ENCODE measurements at regions not wholly inside any gene's neighbourhood (a gene's known extent, or its start where the extent isn't known, plus 50 kb on each side); places are given as distances from the start of the nearest gene placed in this dataset.

DNA sequence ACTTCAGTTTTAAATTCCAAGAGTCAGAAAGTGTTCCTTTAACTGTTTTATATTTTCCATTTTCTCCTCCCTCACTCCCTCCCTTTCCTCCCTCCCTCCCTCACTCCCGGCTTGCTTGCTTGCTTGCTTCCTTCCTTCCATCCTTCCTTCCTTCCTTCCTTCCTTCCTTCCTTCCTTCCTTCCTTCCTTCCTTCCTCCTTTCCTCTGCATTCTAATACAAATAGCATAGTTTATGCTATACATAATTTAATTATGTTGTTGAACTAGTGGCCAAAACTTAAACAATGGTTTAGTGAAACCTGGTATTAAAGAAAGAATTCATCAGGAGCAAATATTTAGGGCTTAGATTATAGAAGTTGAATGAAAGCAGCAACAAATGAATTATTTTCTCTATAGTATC lies 188.5 kb upstream of the OLFM3 start:
- no peak overlapping the region for H3K4me3 ChIP-seq (ENCODE audit: low read depth, low read length, poor library complexity, severe bottlenecking)
- no peaks in the 10 kb centered on the region for H3K79me2 ChIP-seq (ENCODE audit: insufficient read depth, low read depth, low read length)
- no peaks in the 10 kb centered on the region for H3K9me3 ChIP-seq (ENCODE audit: low read length)
- no peak overlapping the region for H3K27ac ChIP-seq (ENCODE audit: low read depth, low read length, poor library complexity, severe bottlenecking)
- H3K4me2 ChIP-seq (ENCODE audit: low read length) = no peak overlapping the region
- no peaks in the 10 kb centered on the region for H3K36me3 ChIP-seq (ENCODE audit: insufficient read depth, low read length)
- TF ChIP-seq, protein P1, sequence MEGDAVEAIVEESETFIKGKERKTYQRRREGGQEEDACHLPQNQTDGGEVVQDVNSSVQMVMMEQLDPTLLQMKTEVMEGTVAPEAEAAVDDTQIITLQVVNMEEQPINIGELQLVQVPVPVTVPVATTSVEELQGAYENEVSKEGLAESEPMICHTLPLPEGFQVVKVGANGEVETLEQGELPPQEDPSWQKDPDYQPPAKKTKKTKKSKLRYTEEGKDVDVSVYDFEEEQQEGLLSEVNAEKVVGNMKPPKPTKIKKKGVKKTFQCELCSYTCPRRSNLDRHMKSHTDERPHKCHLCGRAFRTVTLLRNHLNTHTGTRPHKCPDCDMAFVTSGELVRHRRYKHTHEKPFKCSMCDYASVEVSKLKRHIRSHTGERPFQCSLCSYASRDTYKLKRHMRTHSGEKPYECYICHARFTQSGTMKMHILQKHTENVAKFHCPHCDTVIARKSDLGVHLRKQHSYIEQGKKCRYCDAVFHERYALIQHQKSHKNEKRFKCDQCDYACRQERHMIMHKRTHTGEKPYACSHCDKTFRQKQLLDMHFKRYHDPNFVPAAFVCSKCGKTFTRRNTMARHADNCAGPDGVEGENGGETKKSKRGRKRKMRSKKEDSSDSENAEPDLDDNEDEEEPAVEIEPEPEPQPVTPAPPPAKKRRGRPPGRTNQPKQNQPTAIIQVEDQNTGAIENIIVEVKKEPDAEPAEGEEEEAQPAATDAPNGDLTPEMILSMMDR (conservative IDR thresholded peaks at IDR 0.05; ENCODE audit: low read length) = no peak
- TF ChIP-seq EZH2phosphoT487 (IDR thresholded peaks at IDR 0.05; ENCODE audit: borderline replicate concordance, low read depth, low read length) = no peak
- no peak for DNase-seq (ENCODE audit: low spot score)
- ChIA-PET CTCF (ENCODE audit: unreplicated experiment) (no interaction called here), POLR2A (no interaction called here)
- H4K20me1 ChIP-seq (ENCODE audit: insufficient read depth, low read length) = no peaks in the 10 kb centered on the region
- no peaks in the 10 kb centered on the region for H3K9me2 ChIP-seq (ENCODE audit: insufficient read depth, low read length)
- intact Hi-C loops (cut with micrococcal nuclease; ENCODE audit: unreplicated experiment) = no loop called here
- H2AFZ ChIP-seq (ENCODE audit: low read length) = no peak overlapping the region
- BruUV-seq (replicated peaks) = no TSS peak
- H3K4me1 ChIP-seq (ENCODE audit: insufficient read depth, low read length, poor library complexity, severe bottlenecking) = no peaks in the 10 kb centered on the region

DNA sequence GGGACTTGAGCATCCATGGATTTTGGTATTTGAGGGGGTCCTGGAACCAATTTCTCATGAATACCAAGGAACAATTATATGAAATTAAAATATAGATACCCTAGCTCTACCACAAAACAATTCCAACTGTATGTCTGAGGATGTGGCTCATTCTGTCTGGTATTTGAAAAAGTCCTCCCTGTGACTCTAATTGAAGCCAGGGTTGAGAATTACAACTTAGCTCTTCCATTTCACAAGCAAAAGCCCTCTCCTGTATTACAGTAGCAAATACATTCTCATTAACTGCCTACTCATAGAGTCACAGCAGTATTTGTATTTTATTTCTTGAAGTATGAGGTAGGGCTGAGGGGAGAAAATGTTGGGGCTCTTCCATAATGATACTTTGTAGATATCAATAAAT lies 187.8 kb upstream of the OLFM3 start:
- H3K9me3 ChIP-seq (ENCODE audit: low read length) = no peaks in the 10 kb centered on the region
- no peak for TF ChIP-seq EZH2phosphoT487 (IDR thresholded peaks at IDR 0.05; ENCODE audit: borderline replicate concordance, low read depth, low read length)
- TF ChIP-seq, protein P1 (conservative IDR thresholded peaks at IDR 0.05; ENCODE audit: low read length) = no peak
- POLR2A ChIA-PET = no interaction called here
- no peaks in the 10 kb centered on the region for H3K4me1 ChIP-seq (ENCODE audit: insufficient read depth, low read length, poor library complexity, severe bottlenecking)
- intact Hi-C loops (cut with micrococcal nuclease; ENCODE audit: unreplicated experiment) = no loop called here
- no peak overlapping the region for H2AFZ ChIP-seq (ENCODE audit: low read length)
- no peaks in the 10 kb centered on the region for H3K79me2 ChIP-seq (ENCODE audit: insufficient read depth, low read depth, low read length)
- CTCF ChIA-PET (ENCODE audit: unreplicated experiment) = no interaction called here
- no peaks in the 10 kb centered on the region for H3K9me2 ChIP-seq (ENCODE audit: insufficient read depth, low read length)
- no peak overlapping the region for H3K4me2 ChIP-seq (ENCODE audit: low read length)
- DNase-seq (ENCODE audit: low spot score) = no peak
- no peak overlapping the region for H3K27ac ChIP-seq (ENCODE audit: low read depth, low read length, poor library complexity, severe bottlenecking)
- H3K4me3 ChIP-seq (ENCODE audit: low read depth, low read length, poor library complexity, severe bottlenecking) = no peak overlapping the region
- H3K36me3 ChIP-seq (ENCODE audit: insufficient read depth, low read length) = no peaks in the 10 kb centered on the region
- BruUV-seq (replicated peaks) = no TSS peak
- H4K20me1 ChIP-seq (ENCODE audit: insufficient read depth, low read length) = no peaks in the 10 kb centered on the region

DNA sequence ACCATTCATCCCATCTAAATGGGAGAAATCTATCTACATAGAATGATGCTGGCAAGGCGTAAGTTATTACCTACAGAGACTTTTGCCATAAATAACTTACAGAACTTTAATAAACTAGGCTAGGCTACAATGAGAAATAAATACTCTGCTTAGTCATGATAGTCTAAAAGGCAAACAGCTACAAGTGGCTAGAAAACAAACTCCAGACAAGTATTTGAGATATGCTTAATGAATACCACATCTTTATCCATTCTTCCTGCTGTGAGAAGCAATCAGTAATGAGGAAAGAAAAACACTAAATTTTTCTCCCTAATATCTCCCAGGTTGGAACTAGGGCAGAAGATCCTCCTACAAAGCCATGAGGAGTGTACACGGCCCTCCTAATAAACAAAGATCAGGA lies 187.0 kb upstream of the OLFM3 start:
- no peak overlapping the region for H2AFZ ChIP-seq (ENCODE audit: low read length)
- H3K79me2 ChIP-seq (ENCODE audit: insufficient read depth, low read depth, low read length) = no peaks in the 10 kb centered on the region
- no peak for TF ChIP-seq EZH2phosphoT487 (IDR thresholded peaks at IDR 0.05; ENCODE audit: borderline replicate concordance, low read depth, low read length)
- TF ChIP-seq, protein P1 (conservative IDR thresholded peaks at IDR 0.05; ENCODE audit: low read length) = no peak
- H3K4me1 ChIP-seq (ENCODE audit: insufficient read depth, low read length, poor library complexity, severe bottlenecking) = no peaks in the 10 kb centered on the region
- intact Hi-C loops (cut with micrococcal nuclease; ENCODE audit: unreplicated experiment) = no loop called here
- H3K27ac ChIP-seq (ENCODE audit: low read depth, low read length, poor library complexity, severe bottlenecking) = no peak overlapping the region
- no peak overlapping the region for H3K4me3 ChIP-seq (ENCODE audit: low read depth, low read length, poor library complexity, severe bottlenecking)
- H3K4me2 ChIP-seq (ENCODE audit: low read length) = no peak overlapping the region
- no peak for DNase-seq (ENCODE audit: low spot score)
- ChIA-PET POLR2A (no interaction called here), CTCF (ENCODE audit: unreplicated experiment) (no interaction called here)
- H3K9me3 ChIP-seq (ENCODE audit: low read length) = no peaks in the 10 kb centered on the region
- H4K20me1 ChIP-seq (ENCODE audit: insufficient read depth, low read length) = no peaks in the 10 kb centered on the region
- BruUV-seq (replicated peaks) = no TSS peak
- no peaks in the 10 kb centered on the region for H3K9me2 ChIP-seq (ENCODE audit: insufficient read depth, low read length)
- H3K36me3 ChIP-seq (ENCODE audit: insufficient read depth, low read length) = no peaks in the 10 kb centered on the region

Data from OCI-LY7 (cell line).